AG20443 (cell line): ENCODE measurements at regions not wholly inside any gene's neighbourhood (a gene's known extent, or its start where the extent isn't known, plus 50 kb on each side); places are given as distances from the start of the nearest gene placed in this dataset.
"Not testable (repeated sequence)": the region's sequence is repeated elsewhere in the genome, so short reads cannot be mapped to it uniquely, and the experiment has no call there.

ENCODE experiments used
- DNase-seq: peaks from one replicate; pipeline ENCODE4 v3.0.0; 2012; ENCODE audit warnings: low spot score, mixed read lengths

- no peak for DNase-seq
Measured at GRCh38 chr5:135776457-135776856, 58.0 kb upstream of the SLC25A48 start.

- no peak for DNase-seq
Measured at GRCh38 chr5:135761746-135762145, 72.7 kb upstream of the SLC25A48 start.

GRCh38 chr5:135759149-135759784 is 75.2 kb upstream of the SLC25A48 start:
- no peak for DNase-seq

- DNase-seq: no peak
Measured at GRCh38 chr5:135753990-135754389, 80.5 kb upstream of the SLC25A48 start.

GRCh38 chr5:135750506-135750905 is 84.0 kb upstream of the SLC25A48 start:
- DNase-seq: no peak

GRCh38 chr5:135747824-135748223 is 86.6 kb upstream of the SLC25A48 start:
- DNase-seq: no peak

- DNase-seq: no peak
Measured at GRCh38 chr5:135745897-135746500, 88.5 kb upstream of the SLC25A48 start.

- no peak for DNase-seq
Measured at GRCh38 chr5:135743705-135744411, 90.6 kb upstream of the SLC25A48 start.

GRCh38 chr5:135743181-135743580 is 91.3 kb upstream of the SLC25A48 start:
- DNase-seq: no peak

- not testable (repeated sequence) for DNase-seq
Measured at GRCh38 chr5:135742240-135742639, 92.2 kb upstream of the SLC25A48 start.

- DNase-seq: no peak
Measured at GRCh38 chr5:135741040-135741439, 93.4 kb upstream of the SLC25A48 start.

GRCh38 chr5:135740475-135740874 is 94.0 kb upstream of the SLC25A48 start:
- no peak for DNase-seq

GRCh38 chr5:135739383-135739981 is 95.0 kb upstream of the SLC25A48 start:
- DNase-seq: no peak

GRCh38 chr5:135738564-135738875 is 95.9 kb upstream of the SLC25A48 start:
- no peak for DNase-seq

- no peak for DNase-seq
Measured at GRCh38 chr5:135737701-135738563, 96.5 kb upstream of the SLC25A48 start.

GRCh38 chr5:135736952-135737351 is 97.5 kb upstream of the SLC25A48 start:
- DNase-seq: not testable (repeated sequence)

- no peak for DNase-seq
Measured at GRCh38 chr5:135735831-135736230, 98.6 kb upstream of the SLC25A48 start.

GRCh38 chr5:135734956-135735355 is 99.5 kb upstream of the SLC25A48 start:
- not testable (repeated sequence) for DNase-seq

- not testable (repeated sequence) for DNase-seq
Measured at GRCh38 chr5:135731034-135731433, 103.4 kb upstream of the SLC25A48 start.

GRCh38 chr5:135730161-135730560 is 104.3 kb upstream of the SLC25A48 start:
- DNase-seq: not testable (repeated sequence)

GRCh38 chr5:135729321-135729786 is 105.1 kb upstream of the SLC25A48 start:
- DNase-seq: no peak

- DNase-seq: no peak
Measured at GRCh38 chr5:135724617-135725016, 109.8 kb upstream of the SLC25A48 start.
